H1 (cell line): ENCODE measurements at regions not wholly inside any gene's neighbourhood (a gene's known extent, or its start where the extent isn't known, plus 50 kb on each side); places are given as distances from the start of the nearest gene placed in this dataset.

Experiments
- CTCF ChIA-PET: fragments of 300-600 bp; sonication (Branson Sonifier 250); formaldehyde crosslinking; loops from one replicate; lab custom pipeline; 2021; ENCODE audit not compliant: partially characterized antibody; lab: Charles Lee
- POLR2A ChIA-PET: fragments of 300-600 bp; sonication (Branson Sonifier 250); formaldehyde crosslinking; loops from one replicate; lab custom pipeline; 2021; ENCODE audit warnings: inconsistent platforms; ENCODE audit not compliant: partially characterized antibody; lab: Charles Lee
- DNase-seq, 2 experiments: peaks; one replicate each; pipeline versions ENCODE4 v3.0.0 to v3.0.0-alpha.2; 2010 to 2022; ENCODE audit warnings: low spot score in 2 of 2, low read depth in 1 of 2, mixed read lengths in 1 of 2
- FAIRE-seq: peaks from 2 replicates; lab custom pipeline; 2011; peaks lifted over from hg19 to GRCh38; lab: Jason Lieb, UNC
- H2AFZ ChIP-seq: 2 replicates; pipeline ENCODE4 v1.8.1; 2012; ENCODE audit warnings: low read length, inconsistent platforms
- H2AK5ac ChIP-seq: 2 replicates; pipeline ENCODE4 v1.6.1; 2013; ENCODE audit warnings: low read depth, low read length
- H2BK120ac ChIP-seq: replicated peaks from 2 replicates; pipeline ENCODE3; 2013; ENCODE audit warnings: low read depth, low read length, inconsistent platforms
- H2BK12ac ChIP-seq: 2 replicates; pipeline ENCODE4 v1.6.1; 2013; ENCODE audit warnings: low read depth, low read length
- H2BK15ac ChIP-seq: 2 replicates; pipeline ENCODE4 v1.6.1; 2013; ENCODE audit warnings: low read length
- H2BK20ac ChIP-seq: 2 replicates; pipeline ENCODE4 v1.6.1; 2013; ENCODE audit warnings: low read length
- H2BK5ac ChIP-seq: 2 replicates; pipeline ENCODE4 v1.6.1; 2013; ENCODE audit warnings: low read depth, low read length
- H3K14ac ChIP-seq: 2 replicates; pipeline ENCODE4 v1.6.1; 2013; ENCODE audit warnings: inconsistent platforms; ENCODE audit not compliant: insufficient read length
- H3K18ac ChIP-seq: 2 replicates; pipeline ENCODE4 v1.6.1; 2013; ENCODE audit warnings: low read length; ENCODE audit errors: extremely low read depth
- H3K23ac ChIP-seq: 2 replicates; pipeline ENCODE4 v1.6.1; 2013; ENCODE audit warnings: inconsistent platforms; ENCODE audit not compliant: insufficient read length
- H3K23me2 ChIP-seq: 2 replicates; pipeline ENCODE4 v1.6.1; 2013; ENCODE audit warnings: low read depth, low read length
- H3K27ac ChIP-seq: 2 replicates; pipeline ENCODE4 v1.6.1; 2011; ENCODE audit warnings: low read depth, low read length, inconsistent platforms
- H3K27me3 ChIP-seq, 4 experiments: replicated peaks in 1 of 4; 1 replicate in 1 of 4; 2 replicates in 3 of 4; pipeline versions ENCODE4 v1.6.1 to v1.8.1; 2011 to 2013; ENCODE audit warnings: low read length in 3 of 4, mild to moderate bottlenecking in 3 of 4, inconsistent platforms in 2 of 4, mixed read lengths in 2 of 4, moderate library complexity in 1 of 4; ENCODE audit not compliant: control insufficient read depth in 3 of 4, insufficient read depth in 3 of 4; ENCODE audit errors: extremely low read depth in 1 of 4
- H3K36me3 ChIP-seq, 4 experiments: 2 replicates each; pipeline versions ENCODE4 v1.6.1 to v1.8.1; 2011 to 2013; ENCODE audit warnings: mild to moderate bottlenecking in 4 of 4, low read length in 3 of 4, moderate library complexity in 2 of 4, control low read depth in 1 of 4, inconsistent platforms in 1 of 4; ENCODE audit not compliant: insufficient read depth in 4 of 4, control insufficient read depth in 2 of 4
- H3K4ac ChIP-seq: replicated peaks from 2 replicates; pipeline ENCODE3; 2013; ENCODE audit warnings: low read length, low read depth, mixed read lengths, inconsistent platforms; ENCODE audit not compliant: insufficient read length
- H3K4me1 ChIP-seq, 4 experiments: replicated peaks in 1 of 4; 1 replicate in 1 of 4; 2 replicates in 3 of 4; pipeline versions ENCODE4 v1.6.1 to v1.8.1; 2011 to 2013; ENCODE audit warnings: low read length in 3 of 4, inconsistent platforms in 2 of 4, mixed read lengths in 1 of 4; ENCODE audit not compliant: insufficient read depth in 4 of 4, control insufficient read depth in 3 of 4
- H3K4me2 ChIP-seq, 2 experiments: 2 replicates each; pipeline versions ENCODE4 v1.6.1 to v1.8.1; 2011 to 2013; ENCODE audit warnings: low read depth in 2 of 2, low read length in 2 of 2, control low read depth in 1 of 2, inconsistent platforms in 1 of 2, mild to moderate bottlenecking in 1 of 2; ENCODE audit not compliant: insufficient read depth in 1 of 2
- H3K4me3 ChIP-seq, 4 experiments: fragments of 200-600, 300-600 bp in 1 of 4; sonication (generic), shearing (Covaris generic), sonication (Bioruptor Twin) in 1 of 4; 2 replicates each; pipeline versions ENCODE4 v1.5.1 to v1.8.1; 2011 to 2016; ENCODE audit warnings: low read length in 4 of 4, low read depth in 3 of 4, control low read depth in 2 of 4, inconsistent platforms in 2 of 4, mild to moderate bottlenecking in 2 of 4, mixed read lengths in 1 of 4, moderate library complexity in 1 of 4; ENCODE audit not compliant: insufficient read depth in 2 of 4; ENCODE audit errors: extremely low read depth in 1 of 4
- H3K56ac ChIP-seq: replicated peaks from 2 replicates; pipeline ENCODE3; 2013; ENCODE audit warnings: low read depth, mild to moderate bottlenecking, mixed read lengths, low read length, inconsistent platforms; ENCODE audit not compliant: insufficient read length
- H3K79me1 ChIP-seq: 2 replicates; pipeline ENCODE4 v1.6.1; 2013; ENCODE audit warnings: low read depth, low read length, control low read depth
- H3K79me2 ChIP-seq, 2 experiments: 2 replicates each; pipeline versions ENCODE4 v1.6.1 to v1.8.1; 2012 to 2013; ENCODE audit warnings: low read length in 2 of 2, mild to moderate bottlenecking in 2 of 2, inconsistent platforms in 1 of 2; ENCODE audit not compliant: insufficient read depth in 2 of 2, control insufficient read depth in 1 of 2
- H3K9ac ChIP-seq, 4 experiments: replicated peaks in 1 of 4; 1 replicate in 1 of 4; 2 replicates in 3 of 4; pipeline versions ENCODE4 v1.6.1 to v1.8.1; 2011 to 2013; ENCODE audit warnings: low read depth in 3 of 4, low read length in 3 of 4, control low read depth in 2 of 4, mild to moderate bottlenecking in 2 of 4, moderate library complexity in 2 of 4, inconsistent platforms in 1 of 4; ENCODE audit errors: extremely low read depth in 1 of 4
- H3K9me3 ChIP-seq, 2 experiments: 2 replicates each; pipeline versions ENCODE4 v1.6.1 to v1.8.1; 2012 to 2013; ENCODE audit warnings: mild to moderate bottlenecking in 2 of 2, moderate library complexity in 2 of 2, control low read depth in 1 of 2, inconsistent platforms in 1 of 2, low read depth in 1 of 2, low read length in 1 of 2, mixed read lengths in 1 of 2; ENCODE audit not compliant: insufficient read depth in 2 of 2
- H4K20me1 ChIP-seq, 2 experiments: replicated peaks in 1 of 2; 2 replicates each; pipeline versions ENCODE3 to v1.8.1; 2011 to 2013; ENCODE audit warnings: inconsistent platforms in 2 of 2, low read length in 2 of 2, mild to moderate bottlenecking in 1 of 2; ENCODE audit not compliant: insufficient read depth in 2 of 2, control insufficient read depth in 1 of 2
- H4K5ac ChIP-seq: 2 replicates; pipeline ENCODE4 v1.6.1; 2013; ENCODE audit warnings: low read length, low read depth, mixed read lengths, inconsistent platforms; ENCODE audit not compliant: insufficient read length
- H4K8ac ChIP-seq: 2 replicates; pipeline ENCODE4 v1.8.0; 2013; ENCODE audit warnings: mild to moderate bottlenecking, moderate library complexity, low read length, inconsistent platforms; ENCODE audit not compliant: insufficient read depth; ENCODE audit errors: extremely low read depth
- H4K91ac ChIP-seq: replicated peaks from 2 replicates; pipeline ENCODE3; 2013; ENCODE audit warnings: low read length, mixed read lengths, inconsistent platforms; ENCODE audit not compliant: insufficient read length
- BCL11A ChIP-seq, 2 experiments: IDR thresholded peaks; one replicate each; pipeline ENCODE4 v1.6.1; 2011; ENCODE audit warnings: low read depth in 2 of 2, low read length in 2 of 2, mild to moderate bottlenecking in 2 of 2
- CEBPB ChIP-seq: IDR thresholded peaks from 2 replicates; pipeline ENCODE4 v1.6.1; 2012; ENCODE audit warnings: low read depth, low read length
- CTCF ChIP-seq, 3 experiments: IDR thresholded peaks; 1 replicate in 2 of 3; 2 replicates in 1 of 3; pipeline versions ENCODE4 v1.5.1 to v1.6.1; 2011; ENCODE audit warnings: low read length in 3 of 3, mild to moderate bottlenecking in 3 of 3, inconsistent platforms in 2 of 3, low read depth in 1 of 3, moderate library complexity in 1 of 3; ENCODE audit not compliant: insufficient read depth in 1 of 3; ENCODE audit errors: control extremely low read depth in 1 of 3
- GABPA ChIP-seq: IDR thresholded peaks from 2 replicates; pipeline ENCODE4 v1.6.1; 2011; ENCODE audit warnings: mild to moderate bottlenecking, low read length, moderate library complexity, borderline replicate concordance; ENCODE audit not compliant: insufficient read depth
- KDM4A ChIP-seq: IDR thresholded peaks from one replicate; pipeline ENCODE4 v1.7.1; 2012; ENCODE audit warnings: low read depth, mild to moderate bottlenecking, moderate library complexity, low read length, inconsistent platforms; ENCODE audit not compliant: severe bottlenecking
- NRF1 ChIP-seq: IDR thresholded peaks from 2 replicates; pipeline ENCODE4 v1.6.1; 2011; ENCODE audit warnings: mild to moderate bottlenecking, low read depth, low read length, improper control_type of control experiment
- POU5F1 ChIP-seq: IDR thresholded peaks from 2 replicates; pipeline ENCODE4 v1.6.1; 2011; ENCODE audit warnings: low read depth, mild to moderate bottlenecking, low read length, moderate library complexity
- WGBS, 2 experiments: shearing (Covaris generic) in 1 of 2; methylation state at CpG; one replicate each; pipeline versions ENCODE4 v1.1.6 to v1.1.7; 2013 to 2015; ENCODE audit warnings: low lambda C conversion rate in 2 of 2, mixed read lengths in 2 of 2, inconsistent platforms in 1 of 2, low coverage in 1 of 2, missing lambda C conversion rate in 1 of 2; ENCODE audit not compliant: insufficient replicate concordance in 2 of 2, insufficient coverage in 1 of 2, insufficient read length in 1 of 2; ENCODE audit errors: extremely low coverage in 1 of 2, missing lambda C conversion rate in 1 of 2; 5-methylcytosine and 5-hydroxymethylcytosine counted together

GRCh38 chr11:15535414-15535813, 420.7 kb downstream of the INSC start:
- H4K5ac ChIP-seq, result no peak overlapping the region
- no peaks in the 10 kb centered on the region for H3K27me3 ChIP-seq
- FAIRE-seq, result no peak
- H3K14ac ChIP-seq, result no peak overlapping the region
- H3K23ac ChIP-seq, result no peak overlapping the region
- no peak overlapping the region for H3K56ac ChIP-seq
- no peak overlapping the region for H3K18ac ChIP-seq
- TF ChIP-seq GABPA (no peak), BCL11A (IDR thresholded peaks at IDR 0.05; ENCODE audit: low read depth in 2 of 2, low read length in 2 of 2) (no peak), KDM4A (no peak), NRF1 (no peak), POU5F1 (no peak), CEBPB (no peak), CTCF (IDR thresholded peaks at IDR 0.05; ENCODE audit: control extremely low read depth in 1 of 3, insufficient read depth in 1 of 3, low read depth in 1 of 3, low read length in 3 of 3) (no peak)
- H2BK15ac ChIP-seq, result no peak overlapping the region
- H2AFZ ChIP-seq, result no peak overlapping the region
- H2BK12ac ChIP-seq, result no peak overlapping the region
- H3K27ac ChIP-seq, result no peak overlapping the region
- H3K4me3 ChIP-seq, result no peak overlapping the region
- H3K9ac ChIP-seq, result no peak overlapping the region
- H4K91ac ChIP-seq, result no peak overlapping the region
- H3K36me3 ChIP-seq, result no peaks in the 10 kb centered on the region
- no peak overlapping the region for H2AK5ac ChIP-seq
- H3K79me2 ChIP-seq, result no peaks in the 10 kb centered on the region
- H4K20me1 ChIP-seq, result no peaks in the 10 kb centered on the region
- H3K4me1 ChIP-seq, result peaks cover 0 to 3% (median 0%) of the 10 kb centered on the region in 4 experiments; a peak in 2 of 7 replicates
- no peaks in the 10 kb centered on the region for H3K79me1 ChIP-seq
- no peak overlapping the region for H3K4ac ChIP-seq
- H3K4me2 ChIP-seq, result no peak overlapping the region
- WGBS, 2 experiments, result 93% methylated on average over 7 of the region's 7 CpGs; no CpG with 5 or more reads in 1 of the 2 experiments
- ChIA-PET CTCF (no interaction called here), POLR2A (no interaction called here)
- H2BK120ac ChIP-seq, result no peak overlapping the region
- H3K23me2 ChIP-seq, result no peaks in the 10 kb centered on the region
- H4K8ac ChIP-seq, result no peak overlapping the region; the same call in 1 of the 2 replicates
- DNase-seq, result no peak
- no peaks in the 10 kb centered on the region for H3K9me3 ChIP-seq
- H2BK5ac ChIP-seq, result no peak overlapping the region
- H2BK20ac ChIP-seq, result no peak overlapping the region
